Stimulated activated CD8-positive, alpha-beta memory T cell treated with anti-CD3 and anti-CD28 coated beads, Interleukin-15, amount 100 ng/mL, for 24 hours (primary cell): ENCODE measurements at regions not wholly inside any gene's neighbourhood (a gene's known extent, or its start where the extent isn't known, plus 50 kb on each side); places are given as distances from the start of the nearest gene placed in this dataset.
"Not testable (repeated sequence)": the region's sequence is repeated elsewhere in the genome, so short reads cannot be mapped to it uniquely, and the experiment has no call there.

Experiments
- DNase-seq: peaks from one replicate; pipeline ENCODE4 v3.0.0-alpha.2; 2020; ENCODE audit warnings: low read depth

DNA sequence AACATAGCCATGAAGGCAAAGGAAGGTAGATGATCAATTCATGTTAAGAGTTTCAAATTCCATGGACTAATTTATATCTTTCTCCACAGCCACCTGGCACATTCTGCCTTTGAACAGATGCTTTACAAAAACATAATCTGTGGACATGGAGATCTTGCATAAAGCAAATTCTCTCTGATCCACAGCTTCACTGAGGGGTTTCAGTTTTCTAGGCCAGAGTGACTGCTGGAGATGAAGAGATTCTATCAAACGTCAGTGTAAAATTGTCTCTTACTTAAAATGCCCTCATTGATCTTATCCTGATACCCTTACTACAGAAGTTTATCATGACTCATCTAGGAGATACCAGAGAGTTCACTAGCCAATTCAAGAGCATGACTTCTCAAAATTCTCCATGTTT is 291.6 kb downstream of the DAD1 start:
- DNase-seq, result no peak

GRCh38 chr14:22296722-22297121 is 292.3 kb downstream of the DAD1 start:
- DNase-seq, result no peak

DNA sequence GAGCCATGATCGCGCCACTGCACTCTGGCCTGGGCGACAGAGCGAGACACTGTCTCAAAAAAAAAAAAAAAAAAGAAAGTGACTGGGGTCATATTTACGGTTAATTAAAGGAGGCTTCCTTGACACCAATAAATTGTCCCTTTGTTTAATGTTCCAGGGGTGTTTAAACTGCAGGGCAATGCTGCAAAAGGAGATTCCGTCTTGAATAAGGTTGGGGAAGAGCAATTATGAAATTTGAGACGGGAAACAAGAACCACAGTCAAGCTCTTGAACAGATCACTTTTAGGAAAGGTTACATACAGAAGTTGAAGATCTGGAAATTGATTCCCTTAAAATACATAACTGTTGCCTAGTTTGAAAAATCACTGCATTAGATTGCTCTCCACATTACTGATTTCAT is 292.9 kb downstream of the DAD1 start:
- no peak for DNase-seq

DNA sequence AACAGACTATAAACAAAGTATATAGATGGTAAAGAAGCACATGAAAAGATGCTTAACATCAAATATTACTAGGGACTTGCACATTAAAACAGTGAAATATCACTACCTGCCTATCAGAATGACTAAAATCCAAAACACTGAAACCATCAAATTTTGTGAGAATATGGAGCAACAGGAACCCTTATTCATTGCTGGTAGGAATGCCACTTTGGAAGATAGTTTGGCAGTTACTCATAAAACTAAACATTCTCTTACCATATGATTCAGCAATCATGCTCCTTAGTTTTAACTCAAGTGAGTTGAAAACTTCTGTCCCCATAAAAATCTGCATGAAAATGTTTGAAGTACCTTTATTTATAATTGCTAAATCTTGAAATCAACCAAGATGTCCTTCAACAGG is 297.6 kb downstream of the DAD1 start:
- DNase-seq, result no peak

- DNase-seq, result no peak
Observed at GRCh38 chr14:22289570-22289969, 299.5 kb downstream of the DAD1 start.

- no peak for DNase-seq
Observed at GRCh38 chr14:22285991-22286390, 303.0 kb downstream of the DAD1 start.

DNA sequence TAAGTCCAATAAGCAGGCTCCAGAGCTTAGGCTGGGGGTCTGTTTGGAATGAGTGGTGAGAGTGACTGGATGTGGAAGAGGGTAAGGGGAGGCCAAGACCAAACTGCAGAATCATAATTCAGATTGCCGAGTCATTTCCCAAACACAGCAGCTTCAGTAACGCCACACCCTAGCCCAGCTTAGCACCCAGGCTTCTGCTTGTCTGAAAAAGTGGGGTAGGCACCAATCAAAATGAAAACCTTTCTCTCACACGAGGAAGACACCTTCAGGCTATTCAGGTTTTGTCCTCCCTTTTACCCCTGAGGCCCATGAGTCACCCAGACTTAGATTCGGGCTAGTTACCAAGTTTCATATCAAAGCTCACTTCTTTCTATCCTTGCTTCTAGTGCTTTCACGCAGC is 306.1 kb downstream of the DAD1 start:
- DNase-seq, result no peak

DNA sequence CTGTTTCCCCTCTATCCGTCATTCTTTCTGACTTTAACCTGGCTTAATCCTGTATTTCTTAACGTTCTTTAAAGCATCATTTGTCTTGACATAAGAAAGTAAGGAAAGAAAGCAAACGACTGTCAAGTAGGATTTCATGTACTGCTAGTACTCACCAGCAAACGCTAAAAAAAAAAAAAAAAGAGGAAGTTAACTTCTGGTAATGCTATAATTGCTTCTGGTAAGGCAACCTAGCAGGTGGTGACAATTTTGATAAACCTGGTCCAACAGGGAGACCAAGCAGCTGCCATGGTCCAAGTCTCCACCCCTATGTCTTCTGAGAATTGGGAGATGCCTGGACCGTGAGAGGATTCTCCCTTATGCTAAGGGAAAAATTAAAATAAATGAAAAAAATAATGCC is 306.6 kb downstream of the DAD1 start:
- no peak for DNase-seq

GRCh38 chr14:22281447-22281874 is 307.6 kb downstream of the DAD1 start:
- DNase-seq, result not testable (repeated sequence)

GRCh38 chr14:22280497-22281316 is 308.3 kb downstream of the DAD1 start:
- DNase-seq, result no peak

DNA sequence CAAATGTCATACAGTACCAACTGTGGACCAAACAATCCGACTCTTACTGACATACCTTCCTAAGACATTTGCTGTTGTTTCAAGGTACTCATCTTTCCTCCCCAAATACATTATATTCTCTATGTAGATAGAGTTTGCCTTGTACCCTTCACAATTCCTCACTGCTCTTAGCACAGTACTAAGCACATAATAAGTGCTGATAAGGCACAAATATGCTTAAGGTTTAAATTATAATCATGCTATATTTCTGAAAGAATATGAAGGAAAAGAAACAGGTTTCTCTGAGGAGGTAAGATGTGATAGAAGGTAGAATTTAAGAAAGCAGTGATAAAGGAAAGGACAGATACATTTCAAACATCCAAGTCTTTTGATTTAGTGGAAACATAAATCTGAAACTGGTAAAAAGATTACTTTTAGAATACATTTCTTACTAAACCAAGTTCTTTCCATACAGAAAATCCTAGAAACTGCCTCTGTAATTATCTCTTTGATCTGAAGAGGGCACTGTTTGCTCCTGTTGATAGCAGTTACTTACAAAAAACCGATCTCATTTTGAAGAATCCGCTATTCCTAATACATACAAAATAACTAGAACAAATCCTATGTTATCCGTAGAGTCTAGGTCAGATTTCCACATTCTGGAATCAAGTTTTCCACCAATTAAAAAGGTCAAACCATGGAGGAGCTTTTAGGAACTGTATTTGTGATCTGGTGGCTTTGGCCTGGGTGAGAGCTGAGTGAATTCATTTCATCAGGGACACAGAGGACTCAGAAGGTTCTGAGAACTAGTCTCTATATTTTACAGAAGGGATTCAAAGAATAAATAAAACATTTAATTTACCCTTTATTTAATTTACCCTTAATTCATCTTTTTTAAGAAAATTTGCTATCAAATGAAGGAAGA is 311.9 kb downstream of the DAD1 start:
- DNase-seq, result no peak

- DNase-seq, result no peak
Observed at GRCh38 chr14:22271838-22272799, 316.9 kb downstream of the DAD1 start.

GRCh38 chr14:22268875-22269274 is 320.1 kb downstream of the DAD1 start:
- no peak for DNase-seq

GRCh38 chr14:22266683-22267082 is 322.3 kb downstream of the DAD1 start:
- no peak for DNase-seq

DNA sequence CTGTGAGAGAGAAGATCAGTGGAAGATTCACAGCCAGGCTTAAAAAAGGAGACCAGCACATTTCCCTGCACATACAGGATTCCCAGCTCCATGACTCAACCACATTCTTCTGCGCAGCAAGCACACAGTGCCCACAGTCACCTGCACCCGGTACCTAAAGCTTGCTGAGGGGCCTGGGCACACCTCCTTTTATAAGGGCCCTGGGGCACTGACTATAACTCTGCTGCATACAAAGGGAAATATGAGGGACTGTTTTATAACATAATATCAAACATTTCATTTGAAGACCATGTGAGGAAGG is 322.9 kb downstream of the DAD1 start:
- DNase-seq, result no peak

DNA sequence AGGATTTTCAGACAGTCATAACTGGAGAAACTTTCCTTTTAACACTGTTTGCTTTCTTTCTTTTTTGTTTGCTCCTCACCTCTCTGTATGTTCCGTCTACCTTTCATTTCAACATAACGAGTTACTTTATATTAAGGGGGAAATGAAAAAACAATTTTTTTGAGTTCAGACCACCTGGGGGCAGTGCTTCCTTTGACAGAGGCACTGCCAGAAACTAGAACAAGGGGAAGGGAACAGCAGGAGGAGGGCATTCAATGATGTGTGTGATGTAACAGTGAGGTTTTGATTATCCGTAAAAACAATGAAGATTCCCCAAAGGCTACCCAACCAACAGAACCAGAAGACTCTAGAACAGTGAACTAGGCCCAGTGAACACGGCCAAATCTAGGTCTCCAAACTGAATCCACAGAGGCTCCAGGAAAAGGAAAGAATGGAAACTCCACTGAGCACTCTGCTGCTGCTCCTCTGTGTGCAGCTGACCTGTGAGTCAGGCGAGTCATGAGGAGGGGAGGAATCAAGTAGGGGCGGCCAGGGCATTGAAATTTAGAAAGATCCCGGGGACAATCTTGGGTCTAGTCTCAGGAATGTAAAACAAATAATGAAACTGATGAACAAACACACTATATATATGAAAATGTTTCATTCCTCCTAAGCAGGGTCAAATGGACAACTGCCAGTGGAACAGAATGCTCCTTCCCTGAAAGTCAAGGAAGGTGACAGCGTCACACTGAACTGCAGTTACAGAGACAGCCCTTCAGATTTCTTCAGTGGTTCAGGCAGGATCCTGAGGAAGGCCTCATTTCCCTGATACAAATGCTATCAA is 323.5 kb downstream of the DAD1 start:
- DNase-seq, result no peak

DNA sequence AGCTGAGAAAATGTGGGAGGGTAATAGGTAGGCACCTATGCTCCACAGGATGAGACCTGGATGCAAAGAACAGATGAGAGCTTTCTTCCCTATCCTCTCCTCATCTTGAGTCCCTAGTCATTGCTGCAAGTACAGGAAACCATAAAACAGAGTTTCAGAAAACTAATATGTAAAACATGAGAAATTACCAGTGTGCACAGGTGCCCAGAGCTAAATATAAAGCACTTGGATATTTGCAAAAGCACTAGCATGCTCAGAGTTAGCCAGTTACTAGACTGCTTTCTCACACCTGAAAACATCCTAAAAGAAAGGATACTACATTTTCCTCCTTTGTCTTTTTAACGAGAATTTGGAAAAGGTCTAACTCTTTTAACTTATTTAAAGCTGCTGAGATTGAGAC is 324.3 kb downstream of the DAD1 start:
- DNase-seq, result no peak

DNA sequence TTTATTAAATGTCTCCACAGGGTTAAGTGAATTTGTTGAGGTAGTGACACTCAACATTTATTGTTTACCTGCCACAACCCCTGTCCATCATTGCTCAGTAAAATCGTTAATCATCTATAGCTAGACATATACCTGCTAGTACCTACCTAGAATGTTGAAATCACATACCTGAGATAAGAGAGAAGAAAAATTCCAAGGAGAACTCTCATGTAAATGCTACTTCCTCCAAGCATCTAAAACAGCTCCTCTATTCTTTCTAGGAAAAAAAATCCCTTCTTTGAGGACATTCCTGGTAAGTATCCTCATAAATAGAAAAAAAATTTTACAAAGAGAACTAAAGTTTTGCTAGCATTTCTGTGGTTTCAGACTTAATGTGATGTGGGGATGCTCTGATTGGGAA is 325.1 kb downstream of the DAD1 start:
- no peak for DNase-seq

GRCh38 chr14:22262881-22263280 is 326.1 kb downstream of the DAD1 start:
- DNase-seq, result no peak

- DNase-seq, result no peak
Observed at GRCh38 chr14:22255017-22255950, 333.7 kb downstream of the DAD1 start.
